ENCODE measurements at regions not wholly inside any gene's neighbourhood (a gene's known extent, or its start where the extent isn't known, plus 50 kb on each side); places are given as distances from the start of the nearest gene placed in this dataset.

GRCh38 chr3:44125882-44126281 lies 115.8 kb upstream of the TOPAZ1 start:
- H3K27me3 ChIP-seq (ENCODE audit: insufficient read depth in 3 of 3, low read length in 2 of 3), result no peaks in the 10 kb centered on the region
- DNase-seq (no peak), ATAC-seq (no peak)
- no peak overlapping the region for H3K27ac ChIP-seq
- 74 to 82% (median 80%) methylated on average over 4 of the region's 4 CpGs for WGBS, 3 donors
- no peaks in the 10 kb centered on the region for H3K4me1 ChIP-seq
- no peaks in the 10 kb centered on the region for H3K36me3 ChIP-seq (ENCODE audit: insufficient read depth in 1 of 2, low read depth in 1 of 2)
- H3K4me3 ChIP-seq, result no peak overlapping the region
- no peak for TF ChIP-seq CTCF (IDR thresholded peaks at IDR 0.05)
- no peaks in the 10 kb centered on the region for H3K9me3 ChIP-seq
- intact Hi-C loops (cut with DNase I), result no loop called here

GRCh38 chr3:44128057-44128775 lies 113.5 kb upstream of the TOPAZ1 start:
- H3K9me3 ChIP-seq, result no peaks in the 10 kb centered on the region
- no peak for TF ChIP-seq CTCF (IDR thresholded peaks at IDR 0.05)
- no peaks in the 10 kb centered on the region for H3K27me3 ChIP-seq (ENCODE audit: insufficient read depth in 3 of 3, low read length in 2 of 3)
- ATAC-seq (no peak), DNase-seq (no peak)
- no peak overlapping the region for H3K27ac ChIP-seq
- intact Hi-C loops (cut with DNase I), result no loop called here
- WGBS, 3 donors, result 64 to 74% (median 66%) methylated on average over 7 of the region's 7 CpGs
- no peaks in the 10 kb centered on the region for H3K4me1 ChIP-seq
- no peak overlapping the region for H3K4me3 ChIP-seq
- H3K36me3 ChIP-seq (ENCODE audit: insufficient read depth in 1 of 2, low read depth in 1 of 2), result no peaks in the 10 kb centered on the region

- H3K4me1 ChIP-seq, result no peaks in the 10 kb centered on the region
- WGBS, 3 donors, result 71 to 80% (median 79%) methylated on average over 4 of the region's 4 CpGs
- no peaks in the 10 kb centered on the region for H3K9me3 ChIP-seq
- intact Hi-C loops (cut with DNase I), result no loop called here
- H3K27me3 ChIP-seq (ENCODE audit: insufficient read depth in 3 of 3, low read length in 2 of 3), result no peaks in the 10 kb centered on the region
- no peak overlapping the region for H3K27ac ChIP-seq
- TF ChIP-seq CTCF (IDR thresholded peaks at IDR 0.05), result no peak
- no peak for ATAC-seq
- no peak for DNase-seq
- H3K36me3 ChIP-seq (ENCODE audit: insufficient read depth in 1 of 2, low read depth in 1 of 2), result no peaks in the 10 kb centered on the region
- H3K4me3 ChIP-seq, result no peak overlapping the region
These were observed 111.4 kb upstream of the TOPAZ1 start for GRCh38 chr3:44130249-44130648.

GRCh38 chr3:44132061-44132460 lies 109.6 kb upstream of the TOPAZ1 start:
- 87 to 89% (median 88%) methylated on average over 4 of the region's 4 CpGs for WGBS, 3 donors
- H3K36me3 ChIP-seq (ENCODE audit: insufficient read depth in 1 of 2, low read depth in 1 of 2), result no peaks in the 10 kb centered on the region
- intact Hi-C loops (cut with DNase I), result no loop called here
- H3K9me3 ChIP-seq, result no peaks in the 10 kb centered on the region
- no peak for TF ChIP-seq CTCF (IDR thresholded peaks at IDR 0.05)
- DNase-seq (no peak), ATAC-seq (no peak)
- H3K4me3 ChIP-seq, result no peak overlapping the region
- no peaks in the 10 kb centered on the region for H3K4me1 ChIP-seq
- H3K27me3 ChIP-seq (ENCODE audit: insufficient read depth in 3 of 3, low read length in 2 of 3), result no peaks in the 10 kb centered on the region
- H3K27ac ChIP-seq, result no peak overlapping the region

GRCh38 chr3:44132593-44132992 lies 109.1 kb upstream of the TOPAZ1 start:
- no peaks in the 10 kb centered on the region for H3K4me1 ChIP-seq
- 76 to 83% (median 80%) methylated on average over 7 of the region's 7 CpGs for WGBS, 3 donors
- no peaks in the 10 kb centered on the region for H3K9me3 ChIP-seq
- TF ChIP-seq CTCF (IDR thresholded peaks at IDR 0.05), result no peak
- intact Hi-C loops (cut with DNase I), result no loop called here
- no peaks in the 10 kb centered on the region for H3K27me3 ChIP-seq (ENCODE audit: insufficient read depth in 3 of 3, low read length in 2 of 3)
- no peaks in the 10 kb centered on the region for H3K36me3 ChIP-seq (ENCODE audit: insufficient read depth in 1 of 2, low read depth in 1 of 2)
- ATAC-seq (no peak), DNase-seq (no peak)
- H3K27ac ChIP-seq, result no peak overlapping the region
- no peak overlapping the region for H3K4me3 ChIP-seq

Data from psoas muscle (tissue), 7 donors.